ENCODE measurements at regions not wholly inside any gene's neighbourhood (a gene's known extent, or its start where the extent isn't known, plus 50 kb on each side); places are given as distances from the start of the nearest gene placed in this dataset.
A peak's percentile ranks its signal among the peaks of the same experiment; 100 is the strongest.

GRCh38 chr17:72536788-72537187 lies 416.0 kb downstream of the SOX9 start:
- no peaks in the 10 kb centered on the region for H3K27me3 ChIP-seq (replicated peaks; ENCODE audit: control insufficient read depth, insufficient read depth, low read length)
- TF ChIP-seq CTCF (IDR thresholded peaks at IDR 0.05; ENCODE audit: insufficient read depth, low read length, poor library complexity, severe bottlenecking) = no peak
- no peak for DNase-seq (ENCODE audit: extremely low read depth, insufficient read length)
- no peak overlapping the region for H3K4me3 ChIP-seq (replicated peaks; ENCODE audit: low read depth, low read length)
- no peaks in the 10 kb centered on the region for H3K36me3 ChIP-seq (ENCODE audit: control insufficient read depth, insufficient read depth, low read length)

- no peaks in the 10 kb centered on the region for H3K36me3 ChIP-seq (ENCODE audit: control insufficient read depth, insufficient read depth, low read length)
- TF ChIP-seq CTCF (IDR thresholded peaks at IDR 0.05; ENCODE audit: insufficient read depth, low read length, poor library complexity, severe bottlenecking) = no peak
- no peak overlapping the region for H3K4me3 ChIP-seq (replicated peaks; ENCODE audit: low read depth, low read length)
- H3K27me3 ChIP-seq (replicated peaks; ENCODE audit: control insufficient read depth, insufficient read depth, low read length) = no peaks in the 10 kb centered on the region
- DNase-seq (ENCODE audit: extremely low read depth, insufficient read length) = no peak
Observed at GRCh38 chr17:72538443-72538842, 417.6 kb downstream of the SOX9 start.

GRCh38 chr17:72538901-72539352 lies 418.1 kb downstream of the SOX9 start:
- no peak overlapping the region for H3K4me3 ChIP-seq (replicated peaks; ENCODE audit: low read depth, low read length)
- no peak for DNase-seq (ENCODE audit: extremely low read depth, insufficient read length)
- no peaks in the 10 kb centered on the region for H3K36me3 ChIP-seq (ENCODE audit: control insufficient read depth, insufficient read depth, low read length)
- no peak for TF ChIP-seq CTCF (IDR thresholded peaks at IDR 0.05; ENCODE audit: insufficient read depth, low read length, poor library complexity, severe bottlenecking)
- H3K27me3 ChIP-seq (replicated peaks; ENCODE audit: control insufficient read depth, insufficient read depth, low read length) = no peaks in the 10 kb centered on the region

GRCh38 chr17:72539981-72540897 lies 419.4 kb downstream of the SOX9 start:
- TF ChIP-seq CTCF (IDR thresholded peaks at IDR 0.05; ENCODE audit: insufficient read depth, low read length, poor library complexity, severe bottlenecking) = peak; percentile 69
- Histone ChIP-seq H3K27me3 (replicated peaks; ENCODE audit: control insufficient read depth, insufficient read depth, low read length) (no peaks in the 10 kb centered on the region), H3K4me3 (replicated peaks; ENCODE audit: low read depth, low read length) (no peak overlapping the region), H3K36me3 (ENCODE audit: control insufficient read depth, insufficient read depth, low read length) (no peaks in the 10 kb centered on the region)
- peak; percentile 81 for DNase-seq (ENCODE audit: extremely low read depth, insufficient read length)

GRCh38 chr17:72542317-72542716 lies 421.5 kb downstream of the SOX9 start:
- no peak for TF ChIP-seq CTCF (IDR thresholded peaks at IDR 0.05; ENCODE audit: insufficient read depth, low read length, poor library complexity, severe bottlenecking)
- Histone ChIP-seq H3K4me3 (replicated peaks; ENCODE audit: low read depth, low read length) (no peak overlapping the region), H3K27me3 (replicated peaks; ENCODE audit: control insufficient read depth, insufficient read depth, low read length) (no peaks in the 10 kb centered on the region), H3K36me3 (ENCODE audit: control insufficient read depth, insufficient read depth, low read length) (no peaks in the 10 kb centered on the region)
- DNase-seq (ENCODE audit: extremely low read depth, insufficient read length) = no peak

Measured in GM06990 (cell line).